ENCODE measurements at regions not wholly inside any gene's neighbourhood (a gene's known extent, or its start where the extent isn't known, plus 50 kb on each side); places are given as distances from the start of the nearest gene placed in this dataset.
A peak's percentile ranks its signal among the peaks of the same experiment; 100 is the strongest.

GRCh38 chr1:72649991-72650390, 367.7 kb upstream of the NEGR1 start:
- DNase-seq = peak in 7 of 42 donors; percentile 11 to 44 (median 25)

GRCh38 chr1:72649211-72649888, 367.0 kb upstream of the NEGR1 start:
- peak in 4 of 42 donors; percentile 4 to 43 (median 17) for DNase-seq
- intact Hi-C loops (cut with DNase I) = no loop called here

More at GRCh38 chr1:72649991-72650390, 367.7 kb upstream of the NEGR1 start:
- intact Hi-C loops (cut with DNase I) = no loop called here

DNA sequence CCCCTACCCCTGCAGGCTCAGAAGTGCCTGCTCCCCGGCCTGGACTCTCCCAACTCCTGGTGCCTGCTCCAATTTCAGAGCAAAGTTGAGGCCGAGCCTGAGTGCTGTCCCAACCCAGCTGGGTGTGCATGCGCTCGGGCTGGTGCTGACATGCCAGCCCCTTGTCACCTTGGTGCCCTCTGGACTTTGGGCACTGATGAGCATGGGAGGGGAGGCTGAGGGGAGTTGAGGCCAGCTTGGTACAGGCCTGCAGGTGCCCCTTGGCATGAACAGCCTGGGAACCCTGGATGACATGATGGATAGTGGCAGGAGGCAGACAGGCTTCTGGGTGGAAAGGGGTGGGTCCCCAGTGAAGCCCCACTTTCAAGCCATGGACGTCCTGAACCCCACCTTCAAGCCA, 366.1 kb upstream of the NEGR1 start:
- DNase-seq = peak in 1 of 42 donors; percentile 32

DNA sequence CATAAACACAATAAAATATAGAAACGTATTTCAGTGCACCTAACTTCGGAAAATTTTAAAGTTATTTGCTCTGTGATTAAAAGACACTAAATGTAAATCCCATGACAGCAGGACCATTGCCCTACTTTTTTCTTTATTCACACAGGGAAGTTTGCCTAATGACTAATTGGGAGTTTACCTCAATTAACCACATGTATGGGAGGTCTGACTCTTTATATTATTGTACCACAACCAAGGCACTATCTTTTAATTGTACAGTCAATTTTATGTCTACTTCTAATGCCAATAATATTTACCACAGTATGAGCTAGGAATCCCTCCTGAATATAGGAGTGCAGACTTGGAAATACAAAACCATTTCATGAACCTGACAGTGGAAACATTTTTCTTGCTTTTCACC, 360.8 kb upstream of the NEGR1 start:
- intact Hi-C loops (cut with DNase I) = no loop called here
- no peak for DNase-seq

More for the DNA sequence above, 366.1 kb upstream of the NEGR1 start:
- intact Hi-C loops (cut with DNase I) = no loop called here

DNA sequence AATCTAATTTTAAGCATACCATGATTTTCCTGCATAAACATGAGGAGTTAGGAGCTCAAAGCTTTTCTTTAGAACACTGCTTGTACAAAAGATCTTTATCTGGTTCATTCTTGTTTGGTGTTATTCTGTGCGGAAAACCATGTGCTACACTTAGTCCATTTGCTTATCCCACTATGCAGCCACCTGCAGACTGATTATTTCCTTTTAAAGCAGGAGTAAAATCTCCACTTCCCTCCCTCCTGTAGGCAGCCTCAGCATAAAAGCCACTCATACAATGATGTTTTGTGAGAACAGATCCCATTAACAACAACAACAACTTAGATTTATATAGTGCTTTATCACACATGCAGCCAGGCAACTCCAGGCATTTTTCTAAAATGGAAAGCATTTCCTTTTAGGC, 355.3 kb upstream of the NEGR1 start:
- intact Hi-C loops (cut with DNase I) = no loop called here
- DNase-seq = no peak

- no peak for DNase-seq
Observed at GRCh38 chr1:72636631-72637030, 354.3 kb upstream of the NEGR1 start.

DNA sequence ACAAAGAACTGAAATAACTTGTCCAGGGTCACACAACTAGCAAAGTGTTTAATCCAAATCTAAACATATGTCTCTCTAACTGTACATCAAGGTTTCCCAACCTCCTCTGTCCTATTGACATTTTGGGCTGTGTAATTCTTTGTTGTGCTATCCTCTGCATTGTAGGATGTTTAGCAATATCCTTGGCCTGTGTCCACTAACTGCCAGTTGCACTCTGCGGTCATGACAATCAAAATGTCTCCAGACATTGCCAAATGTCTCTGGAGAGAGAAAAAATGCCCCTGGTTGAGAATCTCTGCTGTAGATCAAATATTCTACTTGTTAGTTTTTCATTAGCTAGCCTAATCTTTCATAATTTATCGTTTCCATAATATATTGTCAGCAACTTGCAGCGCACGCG, 353.4 kb upstream of the NEGR1 start:
- DNase-seq = no peak
- intact Hi-C loops (cut with DNase I) = no loop called here

More at GRCh38 chr1:72636631-72637030, 354.3 kb upstream of the NEGR1 start:
- intact Hi-C loops (cut with DNase I) = no loop called here

GRCh38 chr1:72634946-72635345, 352.6 kb upstream of the NEGR1 start:
- no peak for DNase-seq
- intact Hi-C loops (cut with DNase I) = no loop called here

- intact Hi-C loops (cut with DNase I) = no loop called here
- DNase-seq = no peak
Observed at GRCh38 chr1:72631449-72631848, 349.1 kb upstream of the NEGR1 start.

DNA sequence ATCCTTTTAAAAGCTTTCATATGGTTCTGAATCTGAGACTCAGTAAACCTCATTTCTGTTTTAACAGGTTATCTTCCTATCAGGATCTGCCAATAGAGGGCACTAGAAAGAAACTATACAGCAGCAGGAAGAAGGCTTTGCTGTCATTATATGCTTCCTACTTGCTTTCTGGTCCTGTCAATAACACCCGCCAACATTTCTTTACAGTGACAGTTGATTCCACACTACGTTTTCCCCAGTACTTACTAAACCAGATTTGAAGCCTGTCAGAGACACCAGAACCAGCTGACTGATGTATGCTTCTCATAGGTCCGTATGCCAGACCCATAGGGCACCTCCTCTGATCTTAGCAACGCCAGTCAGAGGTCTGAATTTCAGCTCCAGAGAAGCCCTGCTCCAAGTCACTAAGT, 341.0 kb upstream of the NEGR1 start:
- intact Hi-C loops (cut with DNase I) = no loop called here
- DNase-seq = peak in 13 of 42 donors; percentile 3 to 58 (median 8)

DNA sequence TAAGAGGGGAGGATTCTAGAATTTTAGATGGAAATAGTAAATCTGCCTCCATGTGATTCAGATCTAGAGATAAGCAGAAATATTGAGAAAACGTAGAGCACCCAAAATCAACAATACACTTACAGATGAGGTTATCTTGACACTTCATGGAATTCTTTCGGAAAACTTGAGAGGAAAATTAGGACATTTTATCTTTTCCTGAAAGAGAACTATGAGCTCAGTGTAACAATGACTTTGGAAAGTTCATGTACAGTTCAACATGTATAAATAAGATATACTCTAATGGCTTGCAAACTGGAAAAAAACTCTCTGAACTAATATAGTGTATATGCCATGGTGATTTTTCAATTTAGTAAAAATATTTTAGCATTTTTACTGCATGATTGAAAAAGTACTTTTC, 338.1 kb upstream of the NEGR1 start:
- DNase-seq = no peak
- intact Hi-C loops (cut with DNase I) = no loop called here

- intact Hi-C loops (cut with DNase I) = no loop called here
- no peak for DNase-seq
Observed at GRCh38 chr1:72606216-72606810, 324.0 kb upstream of the NEGR1 start.

- no peak for DNase-seq
- intact Hi-C loops (cut with DNase I) = no loop called here
Observed at GRCh38 chr1:72601035-72601674, 318.8 kb upstream of the NEGR1 start.

- intact Hi-C loops (cut with DNase I) = no loop called here
- DNase-seq = no peak
Observed at GRCh38 chr1:72586023-72586685, 303.8 kb upstream of the NEGR1 start.

DNA sequence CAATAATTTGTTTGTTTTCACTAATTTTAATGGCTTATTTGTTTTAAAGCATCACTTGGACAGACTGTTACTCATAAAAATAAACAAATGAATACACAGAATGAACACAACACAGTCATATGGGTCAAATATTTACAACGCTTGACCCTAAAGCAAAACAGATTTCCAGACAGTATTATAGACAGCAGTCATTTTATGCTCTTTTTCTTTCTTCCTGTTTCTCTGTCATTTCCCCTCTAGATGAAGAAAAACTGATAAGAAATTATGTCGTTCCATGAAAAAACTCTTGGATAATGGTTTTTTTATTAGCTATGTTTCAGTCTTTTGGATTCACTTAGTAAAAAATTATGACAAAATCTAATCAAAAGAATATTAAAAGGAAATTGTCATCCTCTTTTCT, 297.3 kb upstream of the NEGR1 start:
- intact Hi-C loops (cut with DNase I) = no loop called here
- no peak for DNase-seq

DNA sequence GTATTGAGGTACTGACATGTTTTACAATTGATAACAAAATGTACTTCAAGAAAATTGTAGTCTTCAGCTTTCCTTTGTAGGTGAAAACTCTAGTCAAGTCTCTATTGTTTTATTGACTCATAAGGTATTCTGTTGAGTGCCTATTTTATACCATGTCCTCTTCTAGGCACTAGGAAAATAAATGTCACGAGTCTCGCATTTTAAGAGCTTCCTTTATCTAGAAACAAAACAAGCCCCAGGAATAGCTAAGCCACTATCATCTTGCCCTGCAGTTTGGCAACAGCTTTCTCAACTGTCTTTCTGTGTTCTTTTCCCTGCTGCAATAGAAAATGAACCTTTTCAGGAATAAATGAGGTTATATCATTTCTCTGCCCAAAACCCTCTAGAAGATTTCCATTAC, 288.5 kb upstream of the NEGR1 start:
- intact Hi-C loops (cut with DNase I) = no loop called here
- DNase-seq = no peak

- intact Hi-C loops (cut with DNase I) = no loop called here
- DNase-seq = no peak
Observed at GRCh38 chr1:72568113-72568512, 285.8 kb upstream of the NEGR1 start.

DNA sequence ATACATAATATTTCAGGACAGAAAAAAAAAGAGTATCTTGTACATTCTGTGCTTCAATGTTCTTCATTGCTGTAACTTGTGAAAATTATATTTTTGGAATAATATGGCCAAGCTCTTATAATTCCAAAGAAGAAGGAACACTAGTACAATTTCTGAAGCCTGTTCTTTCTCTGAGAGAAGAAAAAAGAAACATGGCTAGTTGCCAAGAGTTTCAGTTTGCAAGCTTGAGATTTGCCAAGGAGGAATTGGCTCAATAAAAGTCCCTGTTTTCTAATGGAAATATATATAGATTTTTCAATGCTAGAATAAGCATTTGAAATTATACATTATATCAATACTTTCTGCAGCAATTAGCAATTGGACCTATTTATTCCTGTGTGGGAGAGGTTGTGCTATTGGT, 285.2 kb upstream of the NEGR1 start:
- DNase-seq = peak in 1 of 42 donors; percentile 4
- intact Hi-C loops (cut with DNase I) = no loop called here

DNA sequence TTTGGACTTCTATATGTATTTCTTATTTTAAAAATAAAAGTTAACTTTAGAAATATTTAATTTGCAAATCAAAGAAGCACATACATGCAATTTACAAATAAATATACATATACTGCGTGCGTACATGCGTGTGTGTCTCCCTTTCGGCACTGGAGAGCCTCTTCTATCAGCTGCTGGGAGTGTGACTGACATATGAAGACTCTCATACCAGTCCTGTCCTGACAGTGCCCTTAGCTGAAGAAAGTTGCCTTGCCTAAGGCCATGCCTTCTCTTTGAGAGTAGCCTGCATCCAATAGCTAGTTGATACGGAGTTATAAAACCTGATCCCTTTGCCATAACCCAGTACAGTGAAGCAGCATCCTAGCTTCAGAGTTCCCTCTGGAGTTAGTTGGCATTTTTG, 282.4 kb upstream of the NEGR1 start:
- no peak for DNase-seq
- intact Hi-C loops (cut with DNase I) = no loop called here

DNA sequence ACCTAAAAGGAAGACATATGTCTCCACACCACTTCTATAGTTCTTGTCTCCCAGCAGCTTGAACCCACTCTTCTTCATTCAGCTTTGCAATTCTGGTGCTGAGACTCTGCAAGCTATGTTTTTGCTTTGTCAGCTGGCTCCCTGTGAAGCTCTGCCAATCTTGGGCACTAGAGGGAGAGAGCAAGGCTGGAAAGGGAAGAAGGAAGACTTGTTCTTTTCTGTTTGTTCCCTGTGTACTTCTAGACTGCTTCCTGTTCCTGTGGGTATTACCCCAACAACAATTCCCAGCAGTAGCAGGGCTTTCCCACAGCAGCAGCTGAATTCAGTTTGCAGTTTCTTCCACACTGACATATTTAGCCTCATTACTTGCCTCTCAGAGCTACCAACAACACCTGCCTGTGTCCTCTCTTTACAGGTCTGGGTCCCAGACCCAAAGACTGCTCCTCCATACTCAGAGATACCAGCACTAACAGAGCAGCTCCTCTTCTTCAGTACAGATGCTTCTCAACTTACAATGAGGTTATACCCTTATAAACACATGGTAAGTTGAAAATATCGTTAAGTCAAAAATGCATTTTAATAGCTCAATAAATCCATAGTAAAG, 275.2 kb upstream of the NEGR1 start:
- DNase-seq = peak in 4 of 42 donors; percentile 7 to 22 (median 14)
- intact Hi-C loops (cut with DNase I) = no loop called here

All from head of caudate nucleus (tissue), 42 donors.